Stimulated activated CD8-positive, alpha-beta memory T cell treated with anti-CD3 and anti-CD28 coated beads, Interleukin-12 subunit alpha, Interleukin-12 subunit beta, amount 100 ng/mL, for 1 hour (primary cell): ENCODE measurements at regions not wholly inside any gene's neighbourhood (a gene's known extent, or its start where the extent isn't known, plus 50 kb on each side); places are given as distances from the start of the nearest gene placed in this dataset.
"Not testable (repeated sequence)": the region's sequence is repeated elsewhere in the genome, so short reads cannot be mapped to it uniquely, and the experiment has no call there.

Experiments
- DNase-seq: peaks from one replicate; pipeline ENCODE4 v3.0.0-alpha.2; 2020; ENCODE audit warnings: low read depth

DNA sequence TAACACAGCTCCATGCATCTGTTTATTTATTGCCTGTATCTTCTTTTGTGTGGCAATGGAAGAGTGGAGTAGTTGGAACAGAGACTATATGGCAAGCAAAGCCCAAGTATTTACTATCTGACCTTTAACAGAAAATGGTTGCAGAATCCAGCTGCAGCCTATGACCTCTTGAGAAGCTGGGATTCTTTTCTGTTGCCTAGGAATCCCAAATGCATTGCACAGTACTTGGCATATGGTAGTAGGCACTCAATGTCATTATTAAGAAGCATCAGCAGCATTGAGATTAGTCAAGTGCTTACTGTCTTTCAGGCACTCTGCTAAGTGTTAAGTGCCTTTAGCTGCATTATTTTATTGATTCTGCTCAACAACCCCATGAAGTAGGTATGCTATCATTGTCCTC lies 331.6 kb downstream of the CCDC85A start:
- no peak for DNase-seq

- no peak for DNase-seq
Observed at GRCh38 chr2:56519806-56520205, 336.0 kb downstream of the CCDC85A start.

- DNase-seq: no peak
Observed at GRCh38 chr2:56522605-56523089, 338.9 kb downstream of the CCDC85A start.

DNA sequence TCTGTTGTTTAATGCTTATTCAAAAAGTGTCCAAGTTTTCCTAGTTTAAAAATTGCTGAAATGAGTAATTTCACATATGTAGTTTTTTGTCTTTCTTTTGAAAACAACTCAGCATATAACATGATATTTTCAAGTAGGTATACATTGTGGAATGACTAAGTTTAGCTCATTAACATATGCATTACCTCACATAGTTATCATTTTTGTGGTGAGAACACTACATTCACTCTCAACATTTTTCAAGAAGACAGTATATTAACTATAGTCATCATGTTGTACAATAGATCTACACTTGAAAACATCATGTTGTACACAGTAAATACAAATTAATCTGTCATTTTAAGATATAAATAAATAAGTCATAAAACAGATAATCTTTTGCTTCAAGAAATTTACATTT lies 340.0 kb downstream of the CCDC85A start:
- no peak for DNase-seq

- DNase-seq: no peak
Observed at GRCh38 chr2:56531668-56532420, 348.1 kb downstream of the CCDC85A start.

DNA sequence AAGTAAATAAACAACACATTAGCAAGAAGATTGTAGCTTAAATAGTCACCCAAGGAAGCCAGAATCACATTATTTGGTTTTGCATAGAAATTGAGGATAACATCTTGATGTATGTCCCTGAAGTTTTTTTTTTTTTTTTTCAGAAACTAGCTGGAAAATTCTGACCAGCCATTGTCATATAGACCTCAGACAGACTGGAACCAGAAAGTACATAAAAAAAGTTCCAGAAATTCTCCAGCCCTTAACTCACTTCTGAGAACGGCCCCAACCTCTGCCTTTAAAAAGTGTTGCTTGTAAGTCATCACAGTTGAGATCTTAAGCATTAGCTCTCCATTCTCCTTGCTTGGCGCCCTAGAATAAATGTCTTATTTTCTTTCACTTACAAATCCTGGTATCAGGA lies 350.5 kb downstream of the CCDC85A start:
- DNase-seq: no peak

DNA sequence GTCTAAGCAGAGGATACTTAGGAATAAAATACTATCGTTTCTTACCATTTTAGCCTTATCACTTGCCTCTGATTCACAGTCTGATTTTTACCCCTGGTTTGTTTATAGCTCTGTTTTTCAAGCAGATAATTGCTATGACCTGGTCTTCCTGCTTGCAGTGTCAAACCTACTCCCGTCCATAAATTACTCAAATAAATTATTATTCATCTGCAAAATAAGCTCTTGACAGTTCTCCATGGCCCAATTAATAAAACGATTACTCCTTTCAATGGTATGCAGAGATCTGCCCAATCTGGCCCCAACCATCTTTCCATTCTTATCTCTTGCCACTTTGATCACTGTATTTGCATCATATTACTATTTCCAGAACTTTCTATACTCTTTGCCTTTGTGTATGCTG lies 354.0 kb downstream of the CCDC85A start:
- no peak for DNase-seq

DNA sequence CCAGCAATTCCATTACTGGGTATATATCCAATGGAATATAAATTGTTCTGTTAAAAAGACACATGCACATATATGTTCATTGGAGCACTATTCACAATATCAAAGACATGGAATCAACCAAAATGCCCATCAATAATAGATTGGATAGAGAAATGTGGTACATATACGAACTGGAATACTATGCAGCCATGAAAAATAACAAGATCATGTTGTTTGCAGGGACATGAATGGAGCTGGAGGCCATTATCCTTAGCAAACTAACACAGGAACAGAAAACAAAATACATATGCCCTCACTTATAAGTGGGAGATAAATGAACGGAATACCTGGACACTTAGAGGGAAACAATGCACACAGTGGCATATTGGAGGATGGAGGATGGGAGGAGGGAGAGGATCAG lies 355.8 kb downstream of the CCDC85A start:
- DNase-seq: no peak

- no peak for DNase-seq
Observed at GRCh38 chr2:56540467-56540866, 356.7 kb downstream of the CCDC85A start.

- no peak for DNase-seq
Observed at GRCh38 chr2:56540916-56541315, 357.1 kb downstream of the CCDC85A start.

GRCh38 chr2:56542213-56542612 lies 358.4 kb downstream of the CCDC85A start:
- no peak for DNase-seq

DNA sequence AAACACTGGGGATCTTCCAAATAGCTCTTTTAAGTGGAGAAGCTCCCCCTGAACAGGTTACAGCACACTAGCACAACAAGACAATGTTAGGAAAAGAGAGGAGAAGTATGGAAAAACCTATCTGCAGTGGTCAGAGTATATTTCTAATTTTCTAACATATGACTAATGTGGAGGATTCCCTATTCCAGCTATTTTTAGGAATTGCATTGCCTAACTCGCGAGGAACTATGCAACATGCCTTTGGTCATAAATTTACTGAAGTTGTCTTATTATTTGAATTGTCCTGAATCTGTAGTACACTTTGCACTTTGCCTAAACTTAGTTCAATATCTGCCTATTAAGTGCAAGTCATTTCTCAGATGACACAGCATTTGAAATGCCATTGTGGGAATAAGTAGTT lies 381.4 kb downstream of the CCDC85A start:
- no peak for DNase-seq

DNA sequence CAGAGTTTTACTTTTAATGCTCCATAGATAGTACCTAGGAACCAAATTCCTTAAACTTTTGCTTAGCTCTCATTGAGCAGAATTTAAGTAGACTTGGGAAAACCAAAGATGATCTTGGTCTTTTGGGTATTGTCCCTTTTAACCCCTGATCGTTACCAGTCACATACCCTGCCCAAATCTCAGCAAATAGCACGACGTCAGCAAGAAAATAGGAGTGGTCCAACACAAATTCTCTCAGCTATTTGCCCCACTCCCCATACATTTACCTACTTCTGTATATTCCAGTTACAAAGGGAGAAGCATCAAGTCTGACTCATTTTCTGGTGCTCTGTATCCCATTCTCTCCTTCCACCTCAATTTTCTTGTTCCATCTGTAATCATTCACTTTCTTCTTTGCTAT lies 387.3 kb downstream of the CCDC85A start:
- DNase-seq: no peak

DNA sequence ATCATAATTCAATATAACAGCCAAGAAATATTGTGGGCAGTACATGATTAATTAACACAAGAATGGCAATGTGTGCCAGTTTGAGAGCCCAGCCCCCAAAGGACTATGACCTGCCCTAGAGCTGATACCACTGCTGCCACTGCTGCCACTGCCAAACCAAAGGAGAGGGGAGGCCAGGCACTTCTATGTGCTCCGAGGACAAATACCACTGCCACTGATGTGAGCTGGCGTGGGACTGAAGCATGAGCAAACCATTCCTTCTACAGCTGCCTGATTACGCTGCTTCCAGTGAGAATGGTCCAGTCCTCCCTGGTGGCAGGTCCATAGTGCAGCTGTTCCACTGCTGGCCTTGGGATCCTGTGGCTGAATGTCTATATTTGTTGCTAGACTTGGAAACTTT lies 392.2 kb downstream of the CCDC85A start:
- no peak for DNase-seq

GRCh38 chr2:56580242-56580641 lies 396.5 kb downstream of the CCDC85A start:
- no peak for DNase-seq

- DNase-seq: no peak
Observed at GRCh38 chr2:56582570-56582969, 398.8 kb downstream of the CCDC85A start.

- no peak for DNase-seq
Observed at GRCh38 chr2:56583796-56584315, 400.1 kb downstream of the CCDC85A start.

- no peak for DNase-seq
Observed at GRCh38 chr2:56587456-56587855, 403.7 kb downstream of the CCDC85A start.

DNA sequence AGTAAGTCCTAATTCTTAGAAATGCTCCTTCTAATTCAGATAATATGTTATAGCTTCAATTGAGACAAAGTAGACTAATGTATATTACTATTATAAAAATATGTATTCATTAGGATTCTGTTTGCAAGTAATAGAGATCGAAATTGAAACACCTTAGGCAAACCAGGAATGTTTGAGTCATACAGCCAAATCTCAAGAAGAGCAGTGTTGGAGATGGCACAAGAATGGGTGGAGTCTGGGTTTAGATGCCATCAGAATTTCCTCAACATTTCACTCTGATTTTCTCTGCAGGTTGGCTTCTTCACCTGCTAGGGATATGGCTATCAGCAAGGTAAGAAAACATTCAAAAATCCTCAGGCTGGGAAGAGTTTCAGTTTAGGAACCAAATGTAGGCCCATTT lies 405.4 kb downstream of the CCDC85A start:
- no peak for DNase-seq

DNA sequence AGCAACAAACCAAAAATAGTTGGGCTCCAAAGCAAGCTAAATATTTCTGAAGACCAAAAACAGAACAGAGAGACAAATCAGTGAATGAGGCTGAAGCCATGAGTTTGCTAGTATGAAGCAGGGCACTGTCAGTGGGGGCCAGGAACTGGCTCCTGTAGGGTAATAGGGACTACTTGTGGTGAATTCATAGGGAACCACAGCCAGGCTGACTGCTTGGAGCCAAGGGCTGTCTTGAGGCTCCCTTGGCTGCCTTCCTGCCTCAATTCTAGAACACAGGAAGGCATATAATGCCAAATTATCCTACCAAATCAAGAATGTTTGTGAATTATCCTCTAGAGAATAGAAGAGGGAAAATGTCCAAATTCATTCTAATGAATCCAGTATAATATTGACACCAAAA lies 406.0 kb downstream of the CCDC85A start:
- DNase-seq: no peak

- no peak for DNase-seq
Observed at GRCh38 chr2:56590611-56591010, 406.8 kb downstream of the CCDC85A start.

DNA sequence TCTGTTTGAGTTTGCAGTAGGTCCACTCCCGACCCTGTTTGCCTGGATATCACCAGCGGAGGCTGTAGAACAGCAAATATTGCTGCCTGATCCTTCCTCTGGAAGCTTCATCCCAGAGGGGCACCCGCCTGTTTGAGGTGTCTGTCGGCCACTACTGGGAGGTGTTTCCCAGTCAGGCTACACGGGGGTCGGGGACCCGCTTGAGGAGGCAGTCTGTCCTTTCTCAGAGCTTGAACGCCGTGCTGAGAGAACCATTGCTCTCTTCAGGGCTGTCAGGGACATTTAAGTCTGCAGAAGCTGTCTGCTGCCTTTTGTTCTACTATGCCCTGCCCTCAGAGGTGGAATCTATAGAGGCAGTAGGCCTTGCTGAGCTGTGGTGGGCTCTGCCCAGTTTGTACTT lies 422.3 kb downstream of the CCDC85A start:
- DNase-seq: not testable (repeated sequence)

DNA sequence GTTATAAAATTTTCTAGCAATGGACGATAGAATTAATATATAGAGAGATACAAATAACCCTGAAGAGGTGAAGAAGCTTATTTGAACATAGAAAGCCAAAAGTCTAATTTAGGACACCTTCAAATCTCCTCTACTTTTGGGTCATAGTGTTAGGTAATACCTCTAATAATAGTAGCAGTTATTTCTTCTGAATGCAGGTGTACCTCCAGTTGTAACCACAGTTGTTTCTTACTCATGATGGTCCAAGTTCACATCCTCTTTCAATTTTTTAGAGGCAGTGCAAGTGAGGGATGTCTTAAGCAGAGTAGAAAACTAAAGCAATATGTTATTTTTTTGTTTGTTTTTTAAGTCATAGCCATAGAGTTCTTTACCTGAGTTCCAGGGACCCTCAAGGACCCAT lies 429.5 kb downstream of the CCDC85A start:
- DNase-seq: no peak

DNA sequence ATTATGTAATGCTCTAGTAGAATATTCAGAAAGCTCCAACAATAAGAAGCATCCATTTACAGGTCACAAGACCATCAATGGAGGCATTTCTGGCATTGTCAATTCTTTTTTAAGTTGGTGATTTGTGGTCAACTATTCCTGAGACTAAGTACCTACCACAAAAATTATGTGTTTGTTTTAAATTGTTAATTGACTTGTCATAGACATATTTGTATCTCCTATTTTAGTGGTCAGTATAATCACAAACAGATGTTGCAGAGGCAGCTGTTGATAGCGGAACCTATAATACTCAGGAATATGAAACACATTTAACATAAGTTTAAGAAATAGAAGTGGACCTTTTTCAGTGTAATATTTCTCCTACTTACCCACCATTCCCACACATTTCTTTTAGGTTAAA lies 430.1 kb downstream of the CCDC85A start:
- no peak for DNase-seq
